ENCODE measurements at regions not wholly inside any gene's neighbourhood (a gene's known extent, or its start where the extent isn't known, plus 50 kb on each side); places are given as distances from the start of the nearest gene placed in this dataset.
A peak's percentile ranks its signal among the peaks of the same experiment; 100 is the strongest.

GRCh38 chr14:44448951-44449358 is 58.1 kb downstream of the FSCB start:
- no peaks in the 10 kb centered on the region; the same call in 1 of the 2 replicates for H3K36me3 ChIP-seq (ENCODE audit: control insufficient read depth, insufficient read depth, low read length)
- POLR2A ChIA-PET = no interaction called here
- peaks cover 22% of the 10 kb centered on the region for H3K4me1 ChIP-seq
- H3K27me3 ChIP-seq (replicated peaks; ENCODE audit: control insufficient read depth, insufficient read depth, low read length) = no peaks in the 10 kb centered on the region
- TF ChIP-seq CTCF (IDR thresholded peaks at IDR 0.05; ENCODE audit: insufficient read depth in 1 of 2, low read depth in 1 of 2, low read length in 1 of 2, severe bottlenecking in 1 of 2, unreplicated experiment in 1 of 2) = no peak
- H3K36me3 Mint-ChIP-seq (ENCODE audit: insufficient read depth, unreplicated experiment) = peaks cover 13% of the 10 kb centered on the region
- no peaks in the 10 kb centered on the region for H3K27me3 Mint-ChIP-seq (ENCODE audit: insufficient read depth, unreplicated experiment)
- no TSS peak for BruUV-seq (replicated peaks)
- intact Hi-C loops (cut with micrococcal nuclease; ENCODE audit: unreplicated experiment) = loop anchor here (1.0 kb wide), 2 partner anchors 34 to 56 kb away; no protein-coding TSS in a partner anchor
- H3K4me1 Mint-ChIP-seq (ENCODE audit: low read depth, unreplicated experiment) = peaks cover 25% of the 10 kb centered on the region
- DNase-seq = peak; percentile 50 to 59
- peaks cover 32% of the 10 kb centered on the region for H3K9me3 Mint-ChIP-seq (ENCODE audit: unreplicated experiment)
- H3K9me3 ChIP-seq = peaks cover 45% of the 10 kb centered on the region
- H3K27ac Mint-ChIP-seq (ENCODE audit: unreplicated experiment) = peak overlapping the region; percentile 69
- no peak overlapping the region for H3K4me3 ChIP-seq (ENCODE audit: low read depth, low read length)
- H3K4me3 Mint-ChIP-seq (ENCODE audit: unreplicated experiment) = no peak overlapping the region
- CTCF ChIA-PET = interaction anchor here (1.0 kb wide), 1 partner anchor 57 kb away, joined by 3 read pairs; no protein-coding TSS in a partner anchor

- CTCF ChIA-PET = no interaction called here
- DNase-seq = no peak
- Mint-ChIP-seq H3K4me3 (ENCODE audit: unreplicated experiment) (no peak overlapping the region), H3K27ac (ENCODE audit: unreplicated experiment) (no peak overlapping the region), H3K36me3 (ENCODE audit: insufficient read depth, unreplicated experiment) (peaks cover 5% of the 10 kb centered on the region), H3K4me1 (ENCODE audit: low read depth, unreplicated experiment) (peaks cover 25% of the 10 kb centered on the region), H3K9me3 (ENCODE audit: unreplicated experiment) (peaks cover 21% of the 10 kb centered on the region), H3K27me3 (ENCODE audit: insufficient read depth, unreplicated experiment) (no peaks in the 10 kb centered on the region)
- H3K27me3 ChIP-seq (replicated peaks; ENCODE audit: control insufficient read depth, insufficient read depth, low read length) = no peaks in the 10 kb centered on the region
- POLR2A ChIA-PET = no interaction called here
- no TSS peak for BruUV-seq (replicated peaks)
- no peak for TF ChIP-seq CTCF (IDR thresholded peaks at IDR 0.05; ENCODE audit: insufficient read depth in 1 of 2, low read depth in 1 of 2, low read length in 1 of 2, severe bottlenecking in 1 of 2, unreplicated experiment in 1 of 2)
- H3K4me3 ChIP-seq (ENCODE audit: low read depth, low read length) = no peak overlapping the region
- H3K4me1 ChIP-seq = peaks cover 22% of the 10 kb centered on the region
- intact Hi-C loops (cut with micrococcal nuclease; ENCODE audit: unreplicated experiment) = no loop called here
- H3K36me3 ChIP-seq (ENCODE audit: control insufficient read depth, insufficient read depth, low read length) = no peaks in the 10 kb centered on the region; the same call in 1 of the 2 replicates
- peaks cover 40% of the 10 kb centered on the region for H3K9me3 ChIP-seq
Measured at GRCh38 chr14:44446965-44447364, 60.1 kb downstream of the FSCB start.

GRCh38 chr14:44444454-44444853 is 62.6 kb downstream of the FSCB start:
- H3K4me3 Mint-ChIP-seq (ENCODE audit: unreplicated experiment) = no peak overlapping the region
- H3K36me3 Mint-ChIP-seq (ENCODE audit: insufficient read depth, unreplicated experiment) = peaks cover 1% of the 10 kb centered on the region
- no peak for DNase-seq
- ChIA-PET CTCF (no interaction called here), POLR2A (no interaction called here)
- H3K4me1 Mint-ChIP-seq (ENCODE audit: low read depth, unreplicated experiment) = peaks cover 15% of the 10 kb centered on the region
- Histone ChIP-seq H3K27me3 (replicated peaks; ENCODE audit: control insufficient read depth, insufficient read depth, low read length) (no peaks in the 10 kb centered on the region), H3K36me3 (ENCODE audit: control insufficient read depth, insufficient read depth, low read length) (no peaks in the 10 kb centered on the region; the same call in 1 of the 2 replicates), H3K4me1 (peaks cover 15% of the 10 kb centered on the region), H3K9me3 (peaks cover 19% of the 10 kb centered on the region), H3K4me3 (ENCODE audit: low read depth, low read length) (no peak overlapping the region)
- H3K27me3 Mint-ChIP-seq (ENCODE audit: insufficient read depth, unreplicated experiment) = no peaks in the 10 kb centered on the region
- intact Hi-C loops (cut with micrococcal nuclease; ENCODE audit: unreplicated experiment) = no loop called here
- H3K9me3 Mint-ChIP-seq (ENCODE audit: unreplicated experiment) = peaks cover 24% of the 10 kb centered on the region
- no peak overlapping the region for H3K27ac Mint-ChIP-seq (ENCODE audit: unreplicated experiment)
- BruUV-seq (replicated peaks) = no TSS peak
- TF ChIP-seq CTCF (IDR thresholded peaks at IDR 0.05; ENCODE audit: insufficient read depth in 1 of 2, low read depth in 1 of 2, low read length in 1 of 2, severe bottlenecking in 1 of 2, unreplicated experiment in 1 of 2) = no peak

Measured in Caco-2 (cell line).